Effector memory CD4-positive, alpha-beta T cell (primary cell): ENCODE measurements at regions not wholly inside any gene's neighbourhood (a gene's known extent, or its start where the extent isn't known, plus 50 kb on each side); places are given as distances from the start of the nearest gene placed in this dataset.

Source experiments
- DNase-seq, 3 donors: peaks; one replicate each; pipeline ENCODE4 v3.0.0-alpha.2; 2020
- H3K27ac ChIP-seq: 2 replicates; pipeline ENCODE4 v1.7.0; 2013; ENCODE audit warnings: mild to moderate bottlenecking, low read length, moderate library complexity; ENCODE audit not compliant: insufficient read depth, poor library complexity, severe bottlenecking
- H3K27me3 ChIP-seq: replicated peaks from 2 replicates; pipeline ENCODE4 v1.7.0; 2013; ENCODE audit warnings: mild to moderate bottlenecking, low read length; ENCODE audit not compliant: insufficient read depth, control insufficient read depth, poor library complexity, severe bottlenecking
- H3K36me3 ChIP-seq: 2 replicates; pipeline ENCODE4 v1.7.0; 2013; ENCODE audit warnings: mild to moderate bottlenecking, low read length, moderate library complexity; ENCODE audit not compliant: control insufficient read depth, insufficient read depth
- H3K4me1 ChIP-seq: 2 replicates; pipeline ENCODE4 v1.7.0; 2013; ENCODE audit warnings: low read length, mild to moderate bottlenecking; ENCODE audit not compliant: control insufficient read depth, insufficient read depth, poor library complexity, severe bottlenecking
- H3K4me3 ChIP-seq: 2 replicates; pipeline ENCODE4 v1.7.0; 2013; ENCODE audit warnings: low read length, low read depth, mild to moderate bottlenecking; ENCODE audit not compliant: insufficient read depth, poor library complexity, severe bottlenecking
- H3K9me3 ChIP-seq: 2 replicates; pipeline ENCODE4 v1.7.0; 2013; ENCODE audit warnings: mild to moderate bottlenecking, low read length, moderate library complexity; ENCODE audit not compliant: control insufficient read depth

- H3K4me1 ChIP-seq, result no peaks in the 10 kb centered on the region
- H3K4me3 ChIP-seq, result no peak overlapping the region
- H3K9me3 ChIP-seq, result no peaks in the 10 kb centered on the region
- DNase-seq, result no peak
- H3K27ac ChIP-seq, result no peak overlapping the region
- H3K27me3 ChIP-seq, result no peaks in the 10 kb centered on the region
- no peaks in the 10 kb centered on the region for H3K36me3 ChIP-seq
Observed at GRCh38 chr13:94829185-94829836, 117.0 kb upstream of the SOX21 start.

DNA sequence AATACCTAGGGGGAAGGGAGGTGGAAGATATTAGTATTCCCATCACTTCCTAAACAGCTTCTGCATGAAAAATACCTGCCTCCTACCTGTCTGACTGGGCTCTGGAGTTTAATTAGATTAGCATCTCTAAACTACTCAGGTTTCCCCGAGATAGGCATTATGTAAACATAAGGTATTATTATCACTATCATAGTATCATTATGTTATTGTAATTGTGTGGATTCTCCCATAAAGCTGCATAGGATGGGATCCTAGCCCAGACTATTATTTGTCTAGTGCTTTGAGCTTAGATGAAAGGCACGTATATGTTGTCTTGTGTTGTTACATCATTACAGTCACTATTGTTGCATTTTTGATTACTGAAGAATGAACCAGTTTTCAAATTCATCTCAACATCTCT lies 115.2 kb upstream of the SOX21 start:
- no peaks in the 10 kb centered on the region for H3K36me3 ChIP-seq
- no peak overlapping the region for H3K4me3 ChIP-seq
- H3K4me1 ChIP-seq, result no peaks in the 10 kb centered on the region
- H3K9me3 ChIP-seq, result no peaks in the 10 kb centered on the region
- DNase-seq, result no peak
- H3K27me3 ChIP-seq, result no peaks in the 10 kb centered on the region
- no peak overlapping the region for H3K27ac ChIP-seq

- Histone ChIP-seq H3K4me1 (no peaks in the 10 kb centered on the region), H3K27me3 (no peaks in the 10 kb centered on the region), H3K4me3 (no peak overlapping the region), H3K9me3 (no peaks in the 10 kb centered on the region), H3K36me3 (no peaks in the 10 kb centered on the region), H3K27ac (no peak overlapping the region)
- DNase-seq, result no peak
Observed at GRCh38 chr13:94825507-94825906, 113.2 kb upstream of the SOX21 start.

DNA sequence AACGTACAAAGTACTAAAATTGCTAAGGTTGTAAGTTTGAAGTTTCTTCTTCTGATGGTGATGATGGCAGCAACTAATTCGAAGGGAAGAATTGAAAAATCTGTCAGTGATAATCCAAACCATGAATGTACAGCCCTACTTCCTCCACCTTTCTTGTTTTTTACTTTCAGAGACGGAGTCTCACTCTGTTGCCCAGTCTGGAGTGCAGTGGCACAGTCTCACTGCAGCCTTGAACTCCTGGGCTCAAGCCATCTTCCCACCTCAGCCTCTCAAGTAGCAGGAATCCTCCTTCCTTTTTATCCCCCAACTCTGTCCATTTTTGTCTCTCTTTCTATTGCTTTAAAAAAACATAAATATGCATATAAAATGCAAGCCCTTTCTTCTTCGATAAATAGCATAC lies 112.3 kb upstream of the SOX21 start:
- Histone ChIP-seq H3K36me3 (no peaks in the 10 kb centered on the region), H3K4me1 (no peaks in the 10 kb centered on the region), H3K4me3 (no peak overlapping the region), H3K9me3 (no peaks in the 10 kb centered on the region), H3K27me3 (no peaks in the 10 kb centered on the region), H3K27ac (no peak overlapping the region)
- no peak for DNase-seq

GRCh38 chr13:94822356-94822755 lies 110.0 kb upstream of the SOX21 start:
- no peak overlapping the region for H3K27ac ChIP-seq
- no peaks in the 10 kb centered on the region for H3K27me3 ChIP-seq
- no peaks in the 10 kb centered on the region for H3K9me3 ChIP-seq
- H3K4me1 ChIP-seq, result no peaks in the 10 kb centered on the region
- no peak for DNase-seq
- H3K36me3 ChIP-seq, result no peaks in the 10 kb centered on the region
- H3K4me3 ChIP-seq, result no peak overlapping the region

DNA sequence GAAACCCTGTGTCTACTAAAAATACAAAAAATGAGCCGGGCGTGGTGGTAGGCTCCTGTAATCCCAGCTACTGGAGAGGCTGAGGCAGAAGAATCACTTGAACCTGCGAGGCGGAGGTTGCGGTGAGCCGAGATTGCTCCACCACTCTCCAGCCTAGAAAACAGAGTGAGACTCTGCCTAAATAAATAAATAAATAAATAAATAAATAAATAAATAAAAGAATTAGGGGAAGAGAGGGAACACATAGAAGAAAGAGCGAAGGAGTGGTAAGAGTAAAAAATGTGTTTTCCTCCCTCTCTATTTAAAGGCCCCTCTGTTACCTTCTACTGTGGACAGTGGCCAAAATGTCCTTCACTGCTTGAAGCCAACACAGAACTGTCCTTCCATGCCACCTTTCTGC lies 103.9 kb upstream of the SOX21 start:
- Histone ChIP-seq H3K27ac (no peak overlapping the region), H3K27me3 (no peaks in the 10 kb centered on the region), H3K9me3 (no peaks in the 10 kb centered on the region), H3K4me3 (no peak overlapping the region), H3K36me3 (no peaks in the 10 kb centered on the region), H3K4me1 (no peaks in the 10 kb centered on the region)
- no peak for DNase-seq

DNA sequence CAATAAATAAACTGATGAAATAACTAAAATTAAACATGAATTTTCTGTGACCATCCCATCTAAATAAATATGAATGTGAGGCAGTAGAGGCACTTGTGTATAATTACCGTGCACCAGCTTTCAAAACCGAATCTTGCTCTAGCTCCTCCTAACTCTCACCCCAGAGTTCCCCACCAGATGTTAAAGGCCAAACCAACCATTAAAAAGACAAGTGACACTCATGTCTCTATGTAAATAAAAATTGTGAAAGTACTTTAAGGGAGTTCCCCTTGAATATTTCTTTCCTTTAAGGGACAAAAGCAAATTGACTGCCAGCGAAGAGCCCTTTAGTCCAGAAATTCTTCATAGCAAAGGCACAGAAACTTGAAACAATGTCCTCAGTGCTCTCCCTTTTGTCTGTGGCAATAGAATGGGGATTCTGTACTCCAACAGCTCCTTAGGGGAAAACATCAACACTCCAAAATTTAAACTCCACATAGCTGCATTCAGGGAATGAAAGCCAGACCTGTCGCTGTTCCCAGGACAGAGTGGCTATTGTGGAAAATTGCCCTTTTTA lies 101.7 kb upstream of the SOX21 start:
- Histone ChIP-seq H3K4me1 (no peaks in the 10 kb centered on the region), H3K4me3 (no peak overlapping the region), H3K9me3 (no peaks in the 10 kb centered on the region), H3K27me3 (no peaks in the 10 kb centered on the region), H3K27ac (no peak overlapping the region), H3K36me3 (no peaks in the 10 kb centered on the region)
- no peak for DNase-seq

- no peaks in the 10 kb centered on the region for H3K9me3 ChIP-seq
- H3K4me3 ChIP-seq, result no peak overlapping the region
- no peak for DNase-seq
- H3K27me3 ChIP-seq, result no peaks in the 10 kb centered on the region
- no peak overlapping the region for H3K27ac ChIP-seq
- no peaks in the 10 kb centered on the region for H3K36me3 ChIP-seq
- no peaks in the 10 kb centered on the region for H3K4me1 ChIP-seq
Observed at GRCh38 chr13:94811753-94812152, 99.4 kb upstream of the SOX21 start.

DNA sequence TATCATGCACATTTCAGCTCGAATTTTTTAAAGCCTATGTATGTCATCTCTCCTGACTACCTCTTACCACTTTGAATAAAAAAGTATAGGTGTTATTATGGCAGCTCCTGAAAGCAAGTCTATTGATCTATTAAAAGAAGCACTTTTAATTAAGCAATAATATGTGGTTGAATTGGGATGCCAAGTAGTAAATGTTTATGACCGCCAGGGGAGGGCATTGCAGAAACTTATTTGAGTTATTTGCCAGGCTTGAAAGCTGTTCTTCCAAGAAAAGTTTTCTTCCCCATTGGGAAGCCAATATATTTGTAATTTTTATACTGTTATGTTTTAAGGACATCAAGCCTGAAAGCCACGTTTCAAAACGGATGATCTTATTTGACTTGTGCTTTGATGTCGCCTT lies 88.1 kb upstream of the SOX21 start:
- no peak for DNase-seq
- Histone ChIP-seq H3K27ac (no peak overlapping the region), H3K4me1 (no peaks in the 10 kb centered on the region), H3K4me3 (no peak overlapping the region), H3K9me3 (no peaks in the 10 kb centered on the region), H3K36me3 (no peaks in the 10 kb centered on the region), H3K27me3 (no peaks in the 10 kb centered on the region)

DNA sequence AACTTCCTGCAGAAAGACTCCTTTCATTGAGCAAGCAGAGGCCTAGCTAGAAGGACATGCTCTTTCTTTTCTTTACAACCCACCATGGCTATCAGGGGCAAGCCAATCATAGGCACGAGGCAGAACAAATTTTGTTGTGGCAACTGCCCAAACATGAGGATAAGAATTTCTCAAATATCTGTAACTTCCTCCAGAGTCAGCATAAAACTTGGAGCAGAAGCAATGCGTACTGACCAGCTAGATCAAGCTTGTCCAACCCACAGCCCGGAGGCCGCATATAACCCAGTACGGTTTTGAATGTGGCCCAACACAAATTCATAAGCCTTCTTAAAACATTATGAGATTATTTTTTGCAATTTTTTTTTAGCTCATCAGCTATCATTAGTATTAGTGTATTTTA lies 87.0 kb upstream of the SOX21 start:
- Histone ChIP-seq H3K4me1 (no peaks in the 10 kb centered on the region), H3K4me3 (no peak overlapping the region), H3K27me3 (no peaks in the 10 kb centered on the region), H3K36me3 (no peaks in the 10 kb centered on the region), H3K27ac (no peak overlapping the region), H3K9me3 (no peaks in the 10 kb centered on the region)
- no peak for DNase-seq
